HCT116 (cell line): ENCODE measurements at regions not wholly inside any gene's neighbourhood (a gene's known extent, or its start where the extent isn't known, plus 50 kb on each side); places are given as distances from the start of the nearest gene placed in this dataset.

ENCODE experiments used
- ATAC-seq: fragments of 200-7000 bp; cut with Tn5 transposase; 2 replicates; pipeline ENCODE4 v1.9.1; 2020; ENCODE audit warnings: mild to moderate bottlenecking, moderate library complexity
- BruUV-seq: library from RNA; stranded (reverse); fragments of 400-500 nt; replicated peaks from 2 replicates; lab custom pipeline; 2021; lab: Mats Ljungman, UMichigan
- CTCF ChIA-PET: fragments of 300-600 bp; sonication (Branson Sonifier 250); formaldehyde crosslinking; loops from one replicate; lab custom pipeline; 2021; ENCODE audit warnings: antibody characterized with exemption; lab: Charles Lee
- POLR2A ChIA-PET: fragments of 300-600, 350-600 bp; sonication (Branson Sonifier 250); formaldehyde crosslinking; loops from one replicate; lab custom pipeline; 2021; ENCODE audit warnings: antibody characterized with exemption; lab: Charles Lee
- RAD21 ChIA-PET, 2 experiments: fragments of 300-600 bp; sonication (Branson Sonifier 250); formaldehyde crosslinking; loops; one replicate each; lab custom pipeline; 2023; ENCODE audit warnings: low total read pairs in 2 of 2; ENCODE audit not compliant: uncharacterized antibody in 2 of 2, unreplicated experiment in 2 of 2, low non-redundant PET in 1 of 2; lab: Charles Lee
- DNase-seq: peaks from one replicate; pipeline ENCODE4 v3.0.0-alpha.2; 2010; ENCODE audit warnings: low read depth, low spot score
- H2AFZ ChIP-seq: fragments of 200-600 bp; shearing (Covaris generic), sonication (generic); 2 replicates; pipeline ENCODE4 v1.6.1; 2017; ENCODE audit warnings: low read depth, mixed run types, mixed read lengths, antibody characterized with exemption, low read length; ENCODE audit not compliant: poor library complexity, severe bottlenecking
- H3K27ac ChIP-seq: 2 replicates; pipeline ENCODE4 v1.5.1; 2012; ENCODE audit warnings: low read depth, low read length
- H3K27me3 ChIP-seq: fragments of 200-600 bp; sonication (generic); 2 replicates; pipeline ENCODE4 v1.6.1; 2016; ENCODE audit warnings: mixed run types, low read length, mixed read lengths; ENCODE audit not compliant: insufficient read depth
- H3K36me3 ChIP-seq, 2 experiments: fragments of 200-500 bp in 1 of 2; fragments of 200-600 bp in 1 of 2; sonication (Bioruptor generic) in 1 of 2; sonication (generic) in 1 of 2; 2 replicates each; pipeline versions ENCODE4 v1.5.1 to v1.6.1; 2014 to 2016; ENCODE audit warnings: low read length in 2 of 2, inconsistent platforms in 1 of 2, mixed read lengths in 1 of 2, mixed run types in 1 of 2; ENCODE audit not compliant: insufficient read depth in 2 of 2, control insufficient read depth in 1 of 2
- H3K4me1 ChIP-seq, 2 experiments: fragments of 200-600 bp in 1 of 2; sonication (generic) in 1 of 2; 2 replicates each; pipeline versions ENCODE4 v1.5.1 to v1.6.1; 2012 to 2017; ENCODE audit warnings: low read length in 2 of 2, inconsistent platforms in 1 of 2, mild to moderate bottlenecking in 1 of 2, mixed read lengths in 1 of 2, mixed run types in 1 of 2, moderate library complexity in 1 of 2; ENCODE audit not compliant: insufficient read depth in 2 of 2, control insufficient read depth in 1 of 2
- H3K4me2 ChIP-seq: fragments of 200-600 bp; sonication (generic); 2 replicates; pipeline ENCODE4 v1.6.1; 2017; ENCODE audit warnings: mixed run types, low read length, mixed read lengths
- H3K4me3 ChIP-seq, 2 experiments: fragments of 200-600 bp in 1 of 2; sonication (generic) in 1 of 2; replicated peaks in 1 of 2; 2 replicates each; pipeline ENCODE4 v1.5.1; 2011 to 2016; ENCODE audit warnings: low read length in 2 of 2, control low read depth in 1 of 2, low read depth in 1 of 2, mild to moderate bottlenecking in 1 of 2, mixed read lengths in 1 of 2, mixed run types in 1 of 2
- H3K79me2 ChIP-seq: fragments of 200-600 bp; sonication (generic); 2 replicates; pipeline ENCODE4 v1.6.1; 2017; ENCODE audit warnings: mild to moderate bottlenecking, mixed run types, low read length, moderate library complexity, mixed read lengths; ENCODE audit not compliant: insufficient read depth
- H3K9ac ChIP-seq: fragments of 200-600 bp; sonication (generic); 2 replicates; pipeline ENCODE4 v1.6.1; 2016; ENCODE audit warnings: low read length, mixed read lengths
- H3K9me2 ChIP-seq: fragments of 200-600 bp; sonication (generic), shearing (Covaris generic); 2 replicates; pipeline ENCODE4 v1.6.1; 2017; ENCODE audit warnings: mixed run types, mild to moderate bottlenecking, moderate library complexity; ENCODE audit not compliant: insufficient read depth
- H3K9me3 ChIP-seq, 2 experiments: fragments of 200-500 bp in 1 of 2; fragments of 200-600 bp in 1 of 2; sonication (Bioruptor generic) in 1 of 2; sonication (generic) in 1 of 2; 2 replicates each; pipeline ENCODE4 v1.6.1; 2014 to 2017; ENCODE audit warnings: low read length in 2 of 2, mixed read lengths in 2 of 2, inconsistent platforms in 1 of 2, low read depth in 1 of 2, mild to moderate bottlenecking in 1 of 2, mixed run types in 1 of 2, moderate library complexity in 1 of 2; ENCODE audit not compliant: control insufficient read depth in 1 of 2, insufficient read depth in 1 of 2
- H4K20me1 ChIP-seq: fragments of 200-600 bp; sonication (generic), shearing (Covaris generic); 2 replicates; pipeline ENCODE4 v1.6.1; 2017; ENCODE audit warnings: mixed run types, mild to moderate bottlenecking, moderate library complexity; ENCODE audit not compliant: insufficient read depth
- CBX3 ChIP-seq: IDR thresholded peaks from 2 replicates; pipeline ENCODE4 v1.6.1; 2012; ENCODE audit warnings: low read depth
- ELF1 ChIP-seq: IDR thresholded peaks from 2 replicates; pipeline ENCODE4 v1.6.1; 2012; ENCODE audit warnings: low read depth, borderline replicate concordance
- EZH2 ChIP-seq: fragments of 200-600 bp; sonication (generic); IDR thresholded peaks from 2 replicates; pipeline ENCODE4 v1.6.1; 2017; ENCODE audit warnings: antibody characterized with exemption, mixed run types
- EZH2phosphoT487 ChIP-seq: fragments of 200-600 bp; IDR thresholded peaks from 2 replicates; pipeline ENCODE4 v1.6.1; 2018; ENCODE audit warnings: antibody characterized with exemption, borderline replicate concordance
- FOSL1 ChIP-seq: IDR thresholded peaks from 2 replicates; pipeline ENCODE4 v1.6.1; 2012; ENCODE audit warnings: low read depth
- JUND ChIP-seq: IDR thresholded peaks from 2 replicates; pipeline ENCODE4 v1.6.1; 2012
- RAD21 ChIP-seq: IDR thresholded peaks from 2 replicates; pipeline ENCODE4 v1.6.1; 2012; ENCODE audit warnings: low read depth, mild to moderate bottlenecking
- SIN3A ChIP-seq: IDR thresholded peaks from 2 replicates; pipeline ENCODE4 v1.6.1; 2012; ENCODE audit warnings: low read depth
- intact Hi-C: fragments of 100-400 bp; cut with micrococcal nuclease; formaldehyde crosslinking; loops from 2 replicates; pipeline ENCODE4 v1.10.0; 2022
- TF ChIP-seq, protein P1 (sequence below): IDR thresholded peaks from 2 replicates; pipeline ENCODE4 v1.6.1; 2011; ENCODE audit warnings: mild to moderate bottlenecking, low read length, moderate library complexity; ENCODE audit not compliant: insufficient replicate concordance; ENCODE audit errors: extremely low read depth
- TF ChIP-seq, protein P2 (sequence below): IDR thresholded peaks from 2 replicates; pipeline ENCODE4 v1.6.1; 2012

GRCh38 chr13:33624253-33624652 is 193.7 kb upstream of the RFC3 start:
- Histone ChIP-seq H3K9ac (no peak overlapping the region), H3K27ac (no peak overlapping the region), H3K4me2 (no peak overlapping the region), H3K79me2 (no peaks in the 10 kb centered on the region), H3K4me3 (no peak overlapping the region), H2AFZ (no peak overlapping the region), H4K20me1 (no peaks in the 10 kb centered on the region), H3K36me3 (no peaks in the 10 kb centered on the region), H3K9me2 (no peaks in the 10 kb centered on the region), H3K9me3 (no peaks in the 10 kb centered on the region), H3K4me1 (no peaks in the 10 kb centered on the region), H3K27me3 (no peaks in the 10 kb centered on the region)
- no TSS peak for BruUV-seq
- ATAC-seq (no peak), DNase-seq (no peak)
- intact Hi-C loops = no loop called here
- RAD21 ChIA-PET = no interaction called here
- POLR2A ChIA-PET = no interaction called here
- TF ChIP-seq JUND (no peak), FOSL1 (no peak), EZH2 (no peak), SIN3A (no peak), CBX3 (no peak), RAD21 (no peak), ELF1 (no peak), EZH2phosphoT487 (no peak)
- TF ChIP-seq, protein P1, sequence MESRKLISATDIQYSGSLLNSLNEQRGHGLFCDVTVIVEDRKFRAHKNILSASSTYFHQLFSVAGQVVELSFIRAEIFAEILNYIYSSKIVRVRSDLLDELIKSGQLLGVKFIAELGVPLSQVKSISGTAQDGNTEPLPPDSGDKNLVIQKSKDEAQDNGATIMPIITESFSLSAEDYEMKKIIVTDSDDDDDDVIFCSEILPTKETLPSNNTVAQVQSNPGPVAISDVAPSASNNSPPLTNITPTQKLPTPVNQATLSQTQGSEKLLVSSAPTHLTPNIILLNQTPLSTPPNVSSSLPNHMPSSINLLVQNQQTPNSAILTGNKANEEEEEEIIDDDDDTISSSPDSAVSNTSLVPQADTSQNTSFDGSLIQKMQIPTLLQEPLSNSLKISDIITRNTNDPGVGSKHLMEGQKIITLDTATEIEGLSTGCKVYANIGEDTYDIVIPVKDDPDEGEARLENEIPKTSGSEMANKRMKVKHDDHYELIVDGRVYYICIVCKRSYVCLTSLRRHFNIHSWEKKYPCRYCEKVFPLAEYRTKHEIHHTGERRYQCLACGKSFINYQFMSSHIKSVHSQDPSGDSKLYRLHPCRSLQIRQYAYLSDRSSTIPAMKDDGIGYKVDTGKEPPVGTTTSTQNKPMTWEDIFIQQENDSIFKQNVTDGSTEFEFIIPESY = no peak
- TF ChIP-seq, protein P2, sequence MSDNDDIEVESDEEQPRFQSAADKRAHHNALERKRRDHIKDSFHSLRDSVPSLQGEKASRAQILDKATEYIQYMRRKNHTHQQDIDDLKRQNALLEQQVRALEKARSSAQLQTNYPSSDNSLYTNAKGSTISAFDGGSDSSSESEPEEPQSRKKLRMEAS = no peak
- CTCF ChIA-PET = no interaction called here
